Stimulated activated naive B cell treated with anti-CD40 and anti-IgM and Interleukin-4, amounts not matched to agents 10 μg/mL and 1 μg/mL and 100 μg/mL, for 72 hours (primary cell): ENCODE measurements at regions not wholly inside any gene's neighbourhood (a gene's known extent, or its start where the extent isn't known, plus 50 kb on each side); places are given as distances from the start of the nearest gene placed in this dataset.
"Not testable (repeated sequence)": the region's sequence is repeated elsewhere in the genome, so short reads cannot be mapped to it uniquely, and the experiment has no call there.

ENCODE experiments used
- ATAC-seq, 2 donors: fragments of 150-1000 bp; cut with Tn5 transposase; replicated peaks; 2 replicates each; pipeline ENCODE4 v1.10.0; 2021; ENCODE audit warnings: moderate library complexity in 1 of 2
- DNase-seq: peaks from one replicate; pipeline ENCODE4 v3.0.0; 2021
- H3K27ac Mint-ChIP-seq: one replicate; pipeline ENCODE4 v1.8.0; 2022; ENCODE audit warnings: mild to moderate bottlenecking, mixed read lengths
- H3K27me3 Mint-ChIP-seq, 2 donors: one replicate each; pipeline ENCODE4 v1.8.0; 2022; ENCODE audit warnings: mixed read lengths in 2 of 2
- H3K36me3 Mint-ChIP-seq, 2 donors: one replicate each; pipeline ENCODE4 v1.8.0; 2022; ENCODE audit warnings: mixed read lengths in 2 of 2, mild to moderate bottlenecking in 1 of 2
- H3K4me1 Mint-ChIP-seq, 2 donors: one replicate each; pipeline ENCODE4 v1.8.0; 2022; ENCODE audit warnings: mixed read lengths in 2 of 2, mild to moderate bottlenecking in 1 of 2
- H3K4me3 Mint-ChIP-seq, 2 donors: one replicate each; pipeline ENCODE4 v1.8.0; 2022; ENCODE audit warnings: mild to moderate bottlenecking in 2 of 2, mixed read lengths in 2 of 2, moderate library complexity in 1 of 2
- H3K9me3 Mint-ChIP-seq, 2 donors: one replicate each; pipeline ENCODE4 v1.8.0; 2022; ENCODE audit warnings: mixed read lengths in 2 of 2, mild to moderate bottlenecking in 1 of 2

- no peak for DNase-seq
These were observed 80.8 kb upstream of the RHOBTB1 start for GRCh38 chr10:61024856-61025201.

GRCh38 chr10:61024151-61024855 lies 80.3 kb upstream of the RHOBTB1 start:
- ATAC-seq (no peak), DNase-seq (no peak)
- Mint-ChIP-seq H3K36me3 (no peaks in the 10 kb centered on the region), H3K9me3 (peaks cover 0 to 2% of the 10 kb centered on the region in 2 donors), H3K4me3 (no peak overlapping the region), H3K4me1 (no peaks in the 10 kb centered on the region), H3K27me3 (peaks cover 8 to 22% of the 10 kb centered on the region in 2 donors), H3K27ac (no peak overlapping the region)

More at GRCh38 chr10:61024856-61025201, 80.8 kb upstream of the RHOBTB1 start:
- no peaks in the 10 kb centered on the region for H3K9me3 Mint-ChIP-seq
- H3K36me3 Mint-ChIP-seq, result no peaks in the 10 kb centered on the region
- ATAC-seq, result peak in 1 of 2 donors; percentile 52
- no peaks in the 10 kb centered on the region for H3K4me1 Mint-ChIP-seq
- no peak overlapping the region for H3K27ac Mint-ChIP-seq
- no peak overlapping the region for H3K4me3 Mint-ChIP-seq
- peaks cover 10 to 22% of the 10 kb centered on the region in 2 donors for H3K27me3 Mint-ChIP-seq

- Mint-ChIP-seq H3K27ac (no peak overlapping the region), H3K4me1 (no peaks in the 10 kb centered on the region), H3K36me3 (no peaks in the 10 kb centered on the region), H3K27me3 (peaks cover 0 to 19% of the 10 kb centered on the region in 2 donors), H3K4me3 (no peak overlapping the region), H3K9me3 (peaks cover 0 to 3% of the 10 kb centered on the region in 2 donors)
- ATAC-seq, result no peak
- DNase-seq, result no peak
These were observed 79.1 kb upstream of the RHOBTB1 start for GRCh38 chr10:61023053-61023452.

- Mint-ChIP-seq H3K9me3 (peaks cover 0 to 3% of the 10 kb centered on the region in 2 donors), H3K36me3 (no peaks in the 10 kb centered on the region), H3K27me3 (peaks cover 0 to 19% of the 10 kb centered on the region in 2 donors), H3K27ac (no peak overlapping the region), H3K4me3 (no peak overlapping the region), H3K4me1 (no peaks in the 10 kb centered on the region)
- no peak for DNase-seq
- no peak for ATAC-seq
These were observed 77.9 kb upstream of the RHOBTB1 start for GRCh38 chr10:61021926-61022325.

GRCh38 chr10:61020420-61021158 lies 76.6 kb upstream of the RHOBTB1 start:
- no peak overlapping the region for H3K4me3 Mint-ChIP-seq
- H3K27me3 Mint-ChIP-seq, result peaks cover 0 to 19% of the 10 kb centered on the region in 2 donors
- H3K36me3 Mint-ChIP-seq, result no peaks in the 10 kb centered on the region
- H3K4me1 Mint-ChIP-seq, result no peaks in the 10 kb centered on the region
- ATAC-seq (no peak), DNase-seq (no peak)
- H3K9me3 Mint-ChIP-seq, result peaks cover 0 to 3% of the 10 kb centered on the region in 2 donors
- no peak overlapping the region for H3K27ac Mint-ChIP-seq

GRCh38 chr10:61018146-61018545 lies 74.2 kb upstream of the RHOBTB1 start:
- H3K4me1 Mint-ChIP-seq, result no peaks in the 10 kb centered on the region
- peaks cover 0 to 3% of the 10 kb centered on the region in 2 donors for H3K9me3 Mint-ChIP-seq
- ATAC-seq (no peak), DNase-seq (no peak)
- H3K36me3 Mint-ChIP-seq, result no peaks in the 10 kb centered on the region
- no peak overlapping the region for H3K27ac Mint-ChIP-seq
- H3K4me3 Mint-ChIP-seq, result no peak overlapping the region
- peaks cover 0 to 11% of the 10 kb centered on the region in 2 donors for H3K27me3 Mint-ChIP-seq

- DNase-seq (no peak), ATAC-seq (no peak)
- Mint-ChIP-seq H3K27me3 (peaks cover 0 to 11% of the 10 kb centered on the region in 2 donors), H3K36me3 (no peaks in the 10 kb centered on the region), H3K4me3 (no peak overlapping the region), H3K27ac (no peak overlapping the region), H3K4me1 (no peaks in the 10 kb centered on the region), H3K9me3 (peaks cover 0 to 3% of the 10 kb centered on the region in 2 donors)
These were observed 72.6 kb upstream of the RHOBTB1 start for GRCh38 chr10:61016630-61017029.

- H3K4me1 Mint-ChIP-seq, result no peaks in the 10 kb centered on the region
- DNase-seq (no peak), ATAC-seq (no peak)
- H3K4me3 Mint-ChIP-seq, result no peak overlapping the region
- H3K36me3 Mint-ChIP-seq, result no peaks in the 10 kb centered on the region
- peaks cover 0 to 11% of the 10 kb centered on the region in 2 donors for H3K27me3 Mint-ChIP-seq
- peaks cover 0 to 3% of the 10 kb centered on the region in 2 donors for H3K9me3 Mint-ChIP-seq
- H3K27ac Mint-ChIP-seq, result no peak overlapping the region
These were observed 72.0 kb upstream of the RHOBTB1 start for GRCh38 chr10:61016007-61016406.

GRCh38 chr10:61010863-61011262 lies 66.9 kb upstream of the RHOBTB1 start:
- H3K4me1 Mint-ChIP-seq, result no peaks in the 10 kb centered on the region
- no peak overlapping the region for H3K27ac Mint-ChIP-seq
- DNase-seq (no peak), ATAC-seq (no peak)
- H3K36me3 Mint-ChIP-seq, result peaks cover 0 to 2% of the 10 kb centered on the region in 2 donors
- no peak overlapping the region for H3K4me3 Mint-ChIP-seq
- H3K27me3 Mint-ChIP-seq, result peaks cover 25 to 33% of the 10 kb centered on the region in 2 donors
- peaks cover 0 to 3% of the 10 kb centered on the region in 2 donors for H3K9me3 Mint-ChIP-seq

- ATAC-seq, H3K4me1 Mint-ChIP-seq, DNase-seq, H3K27ac Mint-ChIP-seq, H3K4me3 Mint-ChIP-seq, H3K36me3 Mint-ChIP-seq, H3K9me3 Mint-ChIP-seq: not testable (repeated sequence)
- H3K27me3 Mint-ChIP-seq, result peaks cover 62 to 78% of the 10 kb centered on the region in 2 donors
These were observed 59.1 kb upstream of the RHOBTB1 start for GRCh38 chr10:61003069-61003468.

- DNase-seq (no peak), ATAC-seq (no peak)
- Mint-ChIP-seq H3K27me3 (peaks cover 55 to 70% of the 10 kb centered on the region in 2 donors), H3K4me1 (peaks cover 2 to 5% of the 10 kb centered on the region in 2 donors), H3K9me3 (peaks cover 0 to 7% of the 10 kb centered on the region in 2 donors), H3K4me3 (peak overlapping the region; percentile 29 to 39), H3K36me3 (no peaks in the 10 kb centered on the region), H3K27ac (no peak overlapping the region)
These were observed 57.7 kb upstream of the RHOBTB1 start for GRCh38 chr10:61001731-61002122.

- ATAC-seq (peak; percentile 53 to 64), DNase-seq (no peak)
- Mint-ChIP-seq H3K27me3 (peaks cover 54 to 68% of the 10 kb centered on the region in 2 donors), H3K4me3 (peak overlapping the region; percentile 78), H3K4me1 (peaks cover 2 to 5% of the 10 kb centered on the region in 2 donors), H3K9me3 (peaks cover 0 to 7% of the 10 kb centered on the region in 2 donors), H3K27ac (no peak overlapping the region), H3K36me3 (no peaks in the 10 kb centered on the region)
These were observed 57.1 kb upstream of the RHOBTB1 start for GRCh38 chr10:61000769-61001730.

GRCh38 chr10:60998932-60999331 lies 54.9 kb upstream of the RHOBTB1 start:
- Mint-ChIP-seq H3K27me3 (peaks cover 36 to 51% of the 10 kb centered on the region in 2 donors), H3K9me3 (peaks cover 0 to 5% of the 10 kb centered on the region in 2 donors), H3K27ac (no peak overlapping the region), H3K36me3 (no peaks in the 10 kb centered on the region), H3K4me3 (no peak overlapping the region), H3K4me1 (peaks cover 2 to 5% of the 10 kb centered on the region in 2 donors)
- ATAC-seq, result no peak
- DNase-seq, result no peak

GRCh38 chr10:60994128-60994527 lies 50.1 kb upstream of the RHOBTB1 start:
- no peak overlapping the region for H3K27ac Mint-ChIP-seq
- H3K4me1 Mint-ChIP-seq, result peaks cover 0 to 15% of the 10 kb centered on the region in 2 donors
- DNase-seq (no peak), ATAC-seq (no peak)
- H3K36me3 Mint-ChIP-seq, result peaks cover 0 to 4% of the 10 kb centered on the region in 2 donors
- no peak overlapping the region for H3K4me3 Mint-ChIP-seq
- H3K27me3 Mint-ChIP-seq, result peaks cover 12 to 22% of the 10 kb centered on the region in 2 donors
- H3K9me3 Mint-ChIP-seq, result peaks cover 1 to 11% of the 10 kb centered on the region in 2 donors
